GM19240 (cell line): ENCODE measurements at regions not wholly inside any gene's neighbourhood (a gene's known extent, or its start where the extent isn't known, plus 50 kb on each side); places are given as distances from the start of the nearest gene placed in this dataset.
"Not testable (repeated sequence)": the region's sequence is repeated elsewhere in the genome, so short reads cannot be mapped to it uniquely, and the experiment has no call there.

Experiments
- DNase-seq: peaks from one replicate; pipeline ENCODE4 v3.0.0; 2011; ENCODE audit warnings: low spot score; ENCODE audit not compliant: insufficient read length

DNA sequence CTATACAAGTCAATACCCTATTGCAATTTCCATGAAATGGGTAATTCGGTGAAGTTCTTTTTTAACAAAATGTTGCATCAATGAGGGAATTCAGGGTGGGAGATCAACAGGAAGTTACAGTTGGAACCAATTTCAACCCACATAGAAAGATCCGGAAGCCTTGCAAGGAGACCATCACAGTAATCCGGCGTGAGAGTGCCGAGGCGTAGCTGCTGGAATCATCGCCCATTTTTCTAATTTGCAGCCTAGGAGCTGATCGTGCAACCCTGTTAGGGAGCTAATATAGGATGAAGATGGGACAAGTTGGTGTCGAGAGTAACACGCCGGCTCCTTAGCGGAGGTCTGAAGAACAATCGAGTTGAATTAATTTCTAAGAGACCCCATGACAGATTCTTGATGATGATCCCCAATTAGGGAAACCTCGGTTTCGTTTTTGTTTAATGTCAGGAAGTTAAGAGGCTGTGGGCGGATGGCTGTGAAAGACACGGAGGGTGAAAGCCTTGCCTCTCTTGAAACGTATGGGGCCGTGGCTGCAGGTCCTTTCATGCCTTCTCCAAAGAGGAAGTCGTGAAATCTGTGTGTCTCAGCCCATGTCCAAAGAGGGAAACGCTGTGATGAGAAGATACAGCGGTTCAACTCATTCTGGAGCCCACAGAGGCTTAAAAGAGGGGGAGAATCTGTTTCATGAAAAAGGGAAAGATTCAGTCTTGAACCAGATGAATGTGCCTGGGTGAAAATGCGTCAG is 51.2 kb upstream of the CARD11 start:
- peak; percentile 38 for DNase-seq

DNA sequence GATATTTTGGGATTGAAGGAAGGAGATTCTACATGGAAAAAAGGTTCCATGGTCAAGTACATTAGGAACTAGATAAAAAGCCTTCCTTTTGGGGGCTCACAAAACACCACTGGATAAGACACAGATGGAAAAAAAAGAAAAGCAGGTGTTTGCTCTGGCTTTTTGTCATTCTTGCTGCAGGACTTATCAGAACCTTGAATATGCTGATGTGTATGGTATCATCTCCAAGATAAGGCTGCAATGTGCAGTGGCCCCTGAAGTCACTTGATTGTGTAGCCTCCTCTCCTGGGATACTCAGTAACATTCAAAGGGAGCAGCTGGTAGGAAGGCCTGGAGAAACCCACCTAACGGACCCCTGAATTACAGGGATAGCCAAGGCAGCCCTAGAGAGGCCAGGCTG is 54.1 kb upstream of the CARD11 start:
- DNase-seq, result no peak

DNA sequence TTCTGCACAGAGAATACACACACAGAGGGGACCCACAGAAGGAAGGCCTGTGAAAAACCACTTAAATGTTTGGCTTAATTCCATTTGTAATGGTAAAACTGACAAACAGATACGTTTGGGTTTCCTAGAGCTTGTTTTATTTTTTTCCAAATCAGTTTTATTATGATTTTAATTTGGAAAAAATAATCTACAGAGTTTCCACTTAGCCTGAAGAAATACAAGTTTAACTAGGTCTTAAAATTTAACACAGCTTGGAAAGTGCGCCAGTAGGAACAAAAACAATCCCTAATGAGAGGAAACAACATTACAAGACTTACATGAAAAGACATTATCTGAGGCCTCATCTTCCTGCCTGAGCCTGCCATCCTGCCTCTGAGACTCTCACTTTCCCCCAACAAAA is 58.5 kb upstream of the CARD11 start:
- DNase-seq, result no peak

DNA sequence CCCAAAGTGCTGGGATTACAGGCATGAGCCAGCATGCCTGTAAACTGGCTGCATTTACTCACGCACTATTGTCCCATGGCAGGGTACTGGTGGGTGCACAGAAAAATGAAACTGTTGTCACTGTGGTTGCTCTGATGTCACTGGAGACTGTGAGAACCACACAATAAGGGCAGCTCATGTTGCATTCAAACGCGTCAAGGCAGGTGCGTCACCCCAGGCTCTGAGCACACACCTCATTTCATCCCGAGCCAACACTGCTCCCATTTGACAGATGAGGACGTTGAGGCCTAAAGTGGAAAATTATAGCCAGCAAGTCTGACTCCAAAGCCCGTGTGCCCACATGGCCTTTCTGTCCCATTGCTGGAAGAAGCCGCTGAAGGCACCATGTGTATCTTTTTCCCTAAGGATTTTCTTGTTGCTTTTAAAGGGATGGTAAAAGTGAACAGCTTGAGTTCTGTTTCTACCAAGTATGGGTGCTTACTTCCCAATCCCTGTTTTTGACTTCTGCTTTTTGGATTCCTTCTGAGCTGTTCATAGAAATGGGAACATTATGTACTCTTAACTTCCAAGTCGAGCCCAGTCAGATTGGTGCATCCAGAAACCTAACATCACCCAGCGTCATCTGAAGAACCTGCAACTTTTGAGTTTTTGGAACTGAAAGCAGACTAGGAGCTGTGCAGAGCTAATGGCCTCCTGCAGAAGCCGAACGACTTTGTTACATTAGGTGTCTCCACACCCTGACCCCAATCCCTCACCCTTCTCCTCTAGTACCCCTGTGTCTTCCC is 60.1 kb upstream of the CARD11 start:
- no peak for DNase-seq

DNA sequence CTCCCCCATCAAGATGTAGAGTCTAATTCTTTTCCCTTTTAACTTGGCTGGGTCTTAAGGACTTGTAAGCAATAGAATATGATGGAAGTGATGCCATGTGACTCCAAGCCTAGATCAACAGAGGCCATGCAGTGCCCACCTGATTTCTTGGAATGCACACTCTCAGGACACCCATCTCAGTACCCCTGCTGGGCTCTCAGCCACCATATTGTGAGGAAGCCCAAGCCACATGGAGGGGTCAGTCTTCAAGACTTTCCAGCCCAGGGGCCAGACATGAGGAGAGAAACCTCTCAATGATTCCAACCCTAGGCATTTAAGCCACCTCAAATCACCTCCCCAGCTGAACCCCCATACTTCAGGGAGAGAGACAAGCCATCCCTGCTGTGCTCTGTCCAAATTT is 62.2 kb upstream of the CARD11 start:
- DNase-seq, result no peak

DNA sequence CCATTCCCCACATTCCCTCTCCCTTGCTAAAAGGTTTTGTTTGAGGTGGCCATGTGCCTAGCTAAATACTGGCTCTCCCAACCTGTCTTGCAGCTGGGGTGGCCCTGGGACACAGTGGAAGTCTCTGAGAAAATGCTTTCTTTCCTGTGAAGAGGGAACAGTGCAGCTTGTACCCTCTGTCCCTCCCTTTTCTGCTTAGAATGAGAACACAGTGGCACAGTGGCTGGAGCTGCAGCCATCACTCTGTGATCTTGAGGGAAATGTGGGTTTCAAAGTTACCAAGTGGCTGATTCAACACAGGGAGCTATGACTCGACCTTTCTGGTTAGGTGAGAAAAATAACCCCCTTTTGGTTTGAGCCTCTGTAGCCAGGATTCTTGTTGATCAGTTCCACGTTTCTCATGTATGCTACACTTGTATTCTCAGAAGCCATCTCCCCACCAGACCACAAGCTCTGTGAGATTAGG is 62.7 kb upstream of the CARD11 start:
- DNase-seq, result no peak

DNA sequence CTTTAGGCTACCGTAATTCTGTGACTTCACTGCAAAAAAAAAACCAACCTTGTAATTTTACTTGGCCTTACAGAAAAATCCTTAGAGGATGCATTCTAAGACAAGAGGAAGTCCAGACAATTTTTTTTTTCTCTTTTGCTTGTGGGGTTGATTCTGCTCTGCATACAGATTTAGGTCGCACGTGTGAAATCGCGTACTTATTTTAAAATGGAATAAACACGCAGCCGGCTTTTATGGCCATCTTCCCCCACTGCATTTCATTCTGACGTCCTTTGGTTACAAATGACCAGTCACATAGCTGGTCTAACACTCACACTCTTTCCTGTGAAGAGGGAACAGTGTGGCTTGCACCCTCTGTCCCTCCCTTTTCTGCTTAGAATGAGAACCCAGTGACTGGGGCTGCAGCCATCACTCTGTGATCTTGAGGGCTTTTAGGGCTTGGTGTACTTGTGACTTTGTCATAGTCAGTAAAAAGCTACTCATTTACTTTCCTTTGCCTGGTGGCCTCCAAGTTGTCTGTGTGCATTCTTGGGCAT is 63.6 kb upstream of the CARD11 start:
- DNase-seq, result no peak

DNA sequence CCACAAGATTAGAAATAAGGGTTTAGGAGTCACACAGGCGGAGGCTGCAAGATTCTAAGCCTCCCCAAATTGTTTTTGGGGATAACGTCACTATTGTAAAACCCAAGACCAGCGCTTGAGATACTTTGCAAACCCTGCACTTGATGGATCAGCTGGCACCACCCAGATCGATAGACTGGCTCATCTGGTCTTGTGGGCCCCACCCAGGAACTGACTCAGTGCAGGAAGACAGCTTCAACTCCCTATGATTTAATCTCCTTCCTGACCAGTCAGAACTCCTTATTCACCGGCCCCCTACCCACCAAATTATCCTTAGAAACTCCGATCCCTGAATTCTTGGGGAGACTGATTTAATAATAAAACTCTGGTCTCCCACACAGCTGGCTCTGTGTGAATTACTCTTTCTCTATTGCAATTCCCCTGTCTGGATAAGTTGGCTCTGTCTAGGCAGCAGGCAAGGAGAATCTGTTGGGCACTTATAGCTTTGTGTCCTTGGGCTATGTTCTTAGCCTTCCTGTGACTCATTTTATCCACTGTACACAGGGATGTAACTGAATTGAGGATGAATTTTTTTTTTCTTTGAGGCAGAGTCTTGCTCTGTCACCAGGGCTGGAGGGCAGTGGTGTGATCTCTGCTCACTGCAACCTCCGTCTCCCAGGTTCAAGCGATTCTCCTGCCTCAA is 64.4 kb upstream of the CARD11 start:
- DNase-seq, result no peak

DNA sequence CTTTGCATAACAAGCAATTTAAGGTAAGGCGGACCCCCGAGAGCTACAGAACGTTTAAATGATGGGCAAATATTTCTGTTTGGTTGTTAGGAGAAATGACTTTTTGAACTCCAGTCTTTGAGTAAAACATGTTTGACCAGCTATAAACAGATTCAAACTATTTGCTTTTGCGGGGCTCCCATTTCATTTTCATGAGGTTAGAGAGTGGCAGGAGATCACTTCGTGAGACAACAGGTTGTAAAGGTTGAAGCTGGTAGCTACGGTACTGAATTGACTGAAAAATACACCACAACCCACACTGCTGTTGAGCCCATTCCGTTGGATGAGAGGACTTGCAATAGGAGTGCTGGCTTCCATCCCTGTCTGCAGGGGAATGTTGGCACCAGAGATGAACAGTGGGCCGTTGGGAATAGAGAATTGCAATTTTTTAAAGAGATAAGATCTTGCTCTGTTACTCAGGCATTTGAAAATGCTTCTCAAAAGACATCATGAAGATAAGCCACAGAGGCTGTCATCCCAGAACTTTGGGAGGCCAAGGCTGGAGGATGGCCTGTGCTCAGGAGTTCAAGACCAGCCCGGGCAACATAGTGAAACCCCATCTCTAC is 65.7 kb upstream of the CARD11 start:
- DNase-seq, result no peak

DNA sequence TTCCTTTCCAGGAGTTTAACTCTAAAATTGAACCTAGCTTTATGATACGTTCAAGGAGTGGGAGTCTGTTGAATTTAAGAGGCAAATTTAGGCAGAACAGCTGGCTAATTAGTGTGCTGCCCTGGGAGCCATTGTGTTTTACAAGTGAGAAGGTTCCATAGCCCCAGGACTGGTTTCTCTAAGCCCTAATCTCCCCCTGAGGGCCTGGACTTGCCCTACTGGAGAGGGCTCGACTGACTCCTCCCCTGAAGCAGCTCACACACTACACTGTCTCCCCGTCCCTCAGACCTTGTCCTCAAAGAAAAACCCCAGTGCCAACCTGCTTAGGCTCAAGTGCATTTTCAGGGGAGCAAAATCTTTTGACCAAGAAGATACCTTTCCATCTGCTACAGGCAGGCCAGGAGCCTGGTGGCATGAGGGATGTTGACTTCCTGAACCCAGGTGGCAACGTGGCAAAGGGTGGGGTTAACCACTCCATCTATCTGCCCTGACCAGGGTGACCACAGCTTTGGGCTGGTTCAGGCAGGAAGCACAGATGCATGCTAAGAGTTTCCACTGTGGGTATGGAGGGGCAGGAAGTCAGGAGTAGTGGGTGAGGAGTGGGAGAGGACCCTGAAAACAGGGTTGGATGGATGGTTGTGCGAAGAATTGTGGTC is 68.9 kb upstream of the CARD11 start:
- no peak for DNase-seq

DNA sequence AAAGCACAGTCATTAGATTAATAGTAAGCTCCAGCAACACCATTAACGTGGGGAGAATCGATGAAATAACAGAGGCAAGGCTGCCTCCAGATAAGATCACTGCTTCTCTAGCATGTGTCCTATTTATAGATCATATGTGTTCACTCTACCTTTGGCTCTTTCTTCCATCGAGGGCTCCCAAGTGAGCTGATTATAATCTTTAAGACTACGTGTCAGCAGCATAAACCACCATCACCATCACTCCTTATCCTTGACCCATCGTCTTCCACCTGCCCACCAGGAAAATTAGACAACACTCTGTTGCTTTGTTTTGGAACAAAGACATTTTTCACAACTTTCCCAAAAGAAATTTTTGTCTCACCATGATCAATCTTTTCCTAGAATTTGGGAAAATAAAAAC is 71.2 kb upstream of the CARD11 start:
- DNase-seq, result no peak

DNA sequence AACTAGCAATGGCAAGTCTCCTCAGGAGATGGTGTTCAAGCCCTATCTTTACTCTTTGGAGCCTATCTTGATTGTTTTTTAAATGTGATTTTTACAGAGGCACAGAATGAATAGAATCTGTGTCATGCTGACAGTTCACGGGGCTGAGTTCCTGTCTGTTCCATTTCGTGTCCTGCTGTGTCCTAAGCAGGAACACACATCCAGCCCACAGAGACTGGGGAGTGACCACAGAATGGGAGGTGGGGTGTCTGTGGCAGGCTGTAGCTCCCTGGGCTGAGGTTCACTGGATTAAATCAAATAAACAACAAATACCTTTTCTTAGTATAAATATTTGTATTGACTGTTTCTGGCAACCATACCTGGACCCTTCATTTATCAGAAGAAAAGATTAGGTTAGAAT is 73.4 kb upstream of the CARD11 start:
- no peak for DNase-seq

DNA sequence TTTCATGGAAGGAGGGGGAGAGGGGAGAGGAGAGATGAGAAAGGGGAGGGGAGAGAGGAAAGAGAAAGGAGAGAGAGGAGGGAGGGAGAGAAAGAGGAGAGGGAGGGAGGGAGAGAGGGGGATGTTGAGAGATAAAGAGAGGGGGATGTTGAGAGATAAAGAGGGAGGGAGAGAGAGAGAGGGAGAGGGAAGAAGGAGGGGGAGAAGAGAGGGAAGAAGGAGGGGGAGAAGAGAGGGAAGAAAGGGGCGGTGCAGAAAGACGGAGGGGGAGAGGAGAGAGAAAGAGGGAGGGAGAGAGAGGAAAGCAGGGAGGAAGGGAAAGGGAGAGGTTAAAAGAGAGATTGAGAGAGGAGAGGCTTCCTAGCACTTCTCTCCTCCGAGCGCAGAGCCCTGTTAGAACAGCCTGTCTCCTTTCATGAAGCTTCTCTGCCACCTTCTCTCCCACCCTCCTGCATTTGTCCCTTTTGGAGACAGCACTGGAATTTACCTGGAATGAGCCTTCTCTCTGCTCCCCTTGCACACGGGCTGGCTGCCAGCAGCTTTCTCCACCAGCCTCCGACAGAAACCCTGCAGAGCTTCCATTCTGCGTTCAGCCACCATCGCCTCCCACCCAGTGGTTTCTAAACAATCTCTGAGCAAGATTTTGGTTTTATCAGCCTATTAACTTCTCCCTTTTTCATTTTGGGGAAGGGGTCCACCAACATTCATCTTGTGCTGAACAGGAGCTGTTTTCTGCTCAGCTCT is 74.0 kb upstream of the CARD11 start:
- no peak for DNase-seq

DNA sequence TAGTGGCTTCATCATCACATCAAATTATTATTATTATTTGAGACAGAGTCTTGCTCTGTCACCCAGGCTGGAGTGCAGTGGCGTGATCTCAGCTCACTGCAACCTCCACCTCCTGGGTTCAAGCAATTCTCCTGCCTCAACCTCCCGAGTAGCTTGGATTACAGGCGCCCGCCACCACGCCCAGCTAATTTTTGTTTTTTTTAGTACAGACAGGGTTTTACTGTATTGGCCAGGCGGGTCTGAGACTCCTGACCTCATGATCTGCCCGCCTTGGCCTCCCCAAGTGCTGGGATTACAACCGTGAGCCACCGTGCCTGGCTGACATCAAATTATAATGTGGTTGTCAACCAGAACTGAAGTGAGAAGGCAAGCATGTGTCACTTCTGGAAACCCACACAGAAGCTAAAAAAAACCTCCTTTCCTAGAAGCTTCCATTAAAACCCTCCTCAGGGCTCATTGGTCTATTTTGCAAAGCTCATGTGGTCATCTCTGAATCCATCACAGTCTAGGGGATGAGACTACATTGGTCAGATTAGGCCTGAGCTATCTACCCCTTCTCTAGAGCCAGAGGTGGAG is 75.8 kb upstream of the CARD11 start:
- not testable (repeated sequence) for DNase-seq

DNA sequence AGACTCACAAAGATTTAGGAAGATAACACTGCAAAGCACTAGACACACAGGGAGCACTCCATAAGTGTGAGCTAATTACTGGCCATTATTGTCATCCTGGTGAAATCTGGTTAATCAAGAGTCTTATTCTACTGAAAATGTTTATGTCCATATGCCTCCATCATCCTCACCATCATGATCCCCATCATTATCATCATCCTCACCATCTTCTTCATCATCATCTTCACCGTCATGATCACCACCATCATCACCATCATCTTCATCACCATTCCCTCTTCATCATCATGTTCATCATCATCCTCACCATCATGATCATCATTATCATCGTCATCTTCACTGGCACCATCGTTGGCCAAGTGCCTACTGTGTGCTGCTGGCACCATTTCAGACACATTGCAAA is 76.3 kb upstream of the CARD11 start:
- no peak for DNase-seq

DNA sequence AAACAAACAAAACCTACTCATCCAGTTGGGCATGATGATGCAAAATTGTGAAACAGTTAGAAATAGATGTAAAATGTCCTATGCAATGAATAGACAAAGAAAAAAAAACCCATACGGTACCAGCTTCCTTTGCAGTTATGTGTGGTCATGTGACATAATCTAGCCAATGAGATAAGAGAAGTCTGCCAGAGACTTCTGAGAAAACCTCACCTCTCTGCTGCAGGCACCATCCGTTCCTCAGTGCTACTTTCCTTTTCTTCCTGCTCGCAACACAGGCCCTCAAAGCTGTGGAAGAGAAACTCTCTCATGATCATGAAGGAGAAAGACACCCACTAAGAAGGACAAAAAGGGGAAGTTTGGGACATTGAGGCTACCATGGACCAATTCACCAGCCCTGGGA is 76.8 kb upstream of the CARD11 start:
- DNase-seq, result no peak

DNA sequence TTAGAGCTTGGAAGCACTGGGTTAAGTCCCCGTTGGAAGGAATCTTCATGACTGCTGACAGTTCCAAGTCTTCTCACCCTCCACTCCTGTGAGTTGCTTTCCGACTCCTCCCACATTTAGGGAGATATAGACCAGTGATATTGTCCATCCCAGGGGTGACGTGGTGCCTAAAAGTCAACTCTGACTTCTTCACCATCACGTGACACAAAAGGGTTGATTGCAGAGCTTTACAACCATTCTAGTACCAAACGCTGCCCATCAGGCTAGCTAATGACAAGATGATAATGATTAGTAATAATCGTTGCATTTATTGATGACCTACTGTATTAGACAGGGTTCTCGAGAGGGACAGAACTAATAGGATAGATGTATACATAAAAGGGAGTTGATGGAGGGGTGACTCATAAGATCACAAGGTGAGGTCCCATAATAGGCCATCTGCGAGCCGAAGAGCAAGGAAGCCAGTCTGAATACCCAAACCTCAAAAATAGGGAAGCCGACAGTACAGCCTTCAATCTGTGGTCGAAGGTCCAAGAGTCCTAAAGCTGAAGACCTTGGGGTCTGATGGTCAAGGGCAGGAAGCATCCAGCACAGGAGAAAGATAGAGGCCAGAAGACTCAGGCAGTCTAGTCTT is 85.3 kb upstream of the CARD11 start:
- no peak for DNase-seq

DNA sequence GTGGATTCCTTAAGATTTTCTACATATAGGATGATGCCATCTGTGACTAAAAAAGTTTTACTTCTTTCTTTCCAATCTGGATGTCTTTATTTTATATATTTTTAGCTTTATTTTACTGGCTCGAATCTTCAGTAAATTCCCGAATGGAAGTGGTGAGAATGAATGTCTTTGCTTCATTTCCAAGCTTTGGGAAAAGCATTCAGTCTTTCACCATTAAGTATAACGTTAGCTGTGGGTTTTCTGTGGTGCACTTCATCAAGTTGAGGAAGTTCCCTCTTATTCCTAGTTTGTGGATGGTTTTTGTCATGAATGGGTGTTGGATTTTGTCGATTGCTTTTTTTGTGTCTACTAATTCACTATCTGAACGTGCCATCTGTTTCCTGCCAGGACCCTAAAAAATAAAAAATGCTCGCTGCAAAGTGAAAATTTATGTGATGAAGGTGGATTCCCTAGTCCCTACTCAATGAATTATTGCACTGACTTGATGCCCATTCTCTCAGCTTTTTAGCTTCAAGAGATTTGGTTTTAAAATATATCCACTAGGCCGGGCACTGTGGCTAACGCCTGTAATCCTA is 90.2 kb upstream of the CARD11 start:
- no peak for DNase-seq

DNA sequence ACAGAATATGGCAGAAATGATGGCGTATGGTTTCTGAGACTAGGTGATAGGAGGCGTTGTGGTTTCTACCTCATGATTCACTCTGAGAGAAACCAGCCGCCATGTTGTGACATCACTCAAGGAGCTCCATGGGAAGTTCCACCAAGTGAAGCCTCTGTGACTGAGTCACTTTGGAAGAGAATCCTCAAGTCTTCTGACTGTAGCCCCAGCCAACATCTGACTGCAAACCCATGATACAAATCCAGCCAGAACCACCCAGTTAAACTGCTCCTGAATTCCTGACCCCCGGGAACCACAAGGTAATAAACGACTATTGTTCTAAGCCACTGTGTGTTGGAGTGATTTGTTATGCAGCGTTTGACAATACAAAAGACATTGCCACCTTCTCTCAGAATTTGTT is 91.1 kb upstream of the CARD11 start:
- DNase-seq, result no peak
